Psoas muscle (tissue), 7 donors: ENCODE measurements at regions not wholly inside any gene's neighbourhood (a gene's known extent, or its start where the extent isn't known, plus 50 kb on each side); places are given as distances from the start of the nearest gene placed in this dataset.

Experiments used
- ATAC-seq, 4 donors: fragments of 200-7000 bp; cut with Tn5 transposase; one replicate each; pipeline ENCODE4 v1.9.1; 2020; ENCODE audit warnings: moderate library complexity in 3 of 4, mild to moderate bottlenecking in 2 of 4
- DNase-seq, 2 donors: peaks; one replicate each; pipeline ENCODE4 v3.0.0-alpha.2; 2020
- H3K27ac ChIP-seq: fragments of 200-600 bp; one replicate; pipeline ENCODE4 v1.8.0; 2022
- H3K27me3 ChIP-seq, 3 donors: fragments of 200-600 bp in 1 of 3; one replicate each; pipeline versions ENCODE4 v1.6.1 to v1.8.0; 2013 to 2022; ENCODE audit warnings: low read length in 2 of 3, mild to moderate bottlenecking in 2 of 3, moderate library complexity in 1 of 3; ENCODE audit not compliant: insufficient read depth in 3 of 3
- H3K36me3 ChIP-seq, 2 donors: fragments of 200-600 bp in 1 of 2; one replicate each; pipeline versions ENCODE4 v1.6.1 to v1.8.0; 2013 to 2022; ENCODE audit warnings: low read depth in 1 of 2, mild to moderate bottlenecking in 1 of 2, moderate library complexity in 1 of 2; ENCODE audit not compliant: insufficient read depth in 1 of 2
- H3K4me1 ChIP-seq: fragments of 200-600 bp; one replicate; pipeline ENCODE4 v1.8.0; 2022
- H3K4me3 ChIP-seq: fragments of 200-600 bp; one replicate; pipeline ENCODE4 v1.8.0; 2022; ENCODE audit warnings: mild to moderate bottlenecking
- H3K9me3 ChIP-seq: fragments of 200-600 bp; one replicate; pipeline ENCODE4 v1.8.0; 2022
- CTCF ChIP-seq: fragments of 200-600 bp; IDR thresholded peaks from one replicate; pipeline ENCODE4 v1.8.0; 2022; ENCODE audit warnings: antibody characterized with exemption
- WGBS, 3 donors: extraction: QIAGEN DNeasy Blood & Tissue Kit; methylation state at CpG; one replicate each; pipeline versions ENCODE4 v1.1.6 to v1.1.7; 2013; 5-methylcytosine and 5-hydroxymethylcytosine counted together
- intact Hi-C, 2 donors: fragments of 100-400 bp; cut with DNase I; formaldehyde crosslinking; loops; one replicate each; pipeline versions ENCODE4 v1.11.0 to v1.14.2; 2022
- donor health status: healthy with polysubstance abuse.
- donor health status: DM: no; HTN: no; CAD: no; lungs with moderate emphysema.
- donor health status: Bipolar disorder and iron deficiency.
- donor health status: healthy.
- donor health status: DM: yes; HTN: yes; CAD: no.
- donor health status: DM: no; HTN: no; CAD: no.
- donor health status: DM: yes; HTN: yes; CAD: no.

DNA sequence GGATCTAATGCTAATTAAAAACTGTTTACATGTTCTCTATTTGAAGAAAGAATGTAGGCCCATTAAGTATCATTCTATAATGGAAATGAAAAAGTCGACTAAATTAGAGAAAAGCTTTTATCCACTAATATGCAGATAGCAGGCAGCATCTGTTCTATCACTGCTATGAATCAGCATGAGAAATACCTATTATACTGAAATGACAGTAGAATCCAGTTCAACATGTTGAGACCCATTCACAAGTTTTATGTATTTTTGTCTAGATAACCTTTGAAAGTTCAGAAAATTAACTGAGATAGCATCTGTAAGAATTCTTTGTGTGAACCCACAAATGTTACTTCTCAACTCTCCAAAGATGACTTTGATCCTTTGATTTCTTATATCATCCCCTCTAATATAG, 1254.4 kb upstream of the ADGRL3 start:
- DNase-seq = no peak
- H3K9me3 ChIP-seq = no peaks in the 10 kb centered on the region
- WGBS, 3 donors = 75 to 81% (median 78%) methylated on average over 1 of the region's 1 CpG
- no peak for TF ChIP-seq CTCF
- intact Hi-C loops = no loop called here
- H3K27me3 ChIP-seq = no peaks in the 10 kb centered on the region
- no peaks in the 10 kb centered on the region for H3K36me3 ChIP-seq
- H3K4me3 ChIP-seq = no peak overlapping the region
- no peak overlapping the region for H3K27ac ChIP-seq
- no peaks in the 10 kb centered on the region for H3K4me1 ChIP-seq
- no peak for ATAC-seq

DNA sequence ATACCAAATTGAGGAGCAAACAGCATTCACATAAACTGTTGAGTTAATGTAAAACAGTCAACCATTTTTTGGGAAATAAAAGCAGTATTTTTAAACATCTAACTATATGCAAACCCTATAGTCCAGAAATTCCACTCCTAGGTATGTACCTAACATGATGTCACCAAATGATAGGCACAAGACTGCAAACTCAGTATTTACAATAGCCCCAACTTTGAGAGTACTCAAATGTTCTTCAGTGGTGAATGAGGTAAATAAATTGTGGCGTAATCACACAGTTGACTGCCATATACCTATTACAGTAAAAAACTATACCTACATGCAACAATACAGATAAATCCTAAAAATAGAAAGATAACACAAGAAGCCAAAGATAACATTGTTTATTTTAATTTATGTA, 1243.8 kb upstream of the ADGRL3 start:
- Histone ChIP-seq H3K4me1 (no peaks in the 10 kb centered on the region), H3K4me3 (no peak overlapping the region), H3K27me3 (no peaks in the 10 kb centered on the region), H3K27ac (no peak overlapping the region), H3K9me3 (no peaks in the 10 kb centered on the region), H3K36me3 (no peaks in the 10 kb centered on the region)
- no peak for ATAC-seq
- DNase-seq = no peak
- 94 to 100% (median 98%) methylated on average over 1 of the region's 1 CpG for WGBS, 3 donors
- intact Hi-C loops = no loop called here
- TF ChIP-seq CTCF = no peak

- no peak overlapping the region for H3K27ac ChIP-seq
- ATAC-seq = no peak
- no peaks in the 10 kb centered on the region for H3K36me3 ChIP-seq
- no peaks in the 10 kb centered on the region for H3K4me1 ChIP-seq
- H3K27me3 ChIP-seq = no peaks in the 10 kb centered on the region
- DNase-seq = no peak
- no peak for TF ChIP-seq CTCF
- no peaks in the 10 kb centered on the region for H3K9me3 ChIP-seq
- H3K4me3 ChIP-seq = no peak overlapping the region
- 72 to 82% (median 72%) methylated on average over 6 of the region's 6 CpGs for WGBS, 3 donors
- intact Hi-C loops = no loop called here
These were observed 1240.0 kb upstream of the ADGRL3 start for GRCh38 chr4:59960143-59960542.

- no peak for ATAC-seq
- DNase-seq = no peak
- H3K27me3 ChIP-seq = no peaks in the 10 kb centered on the region
- H3K36me3 ChIP-seq = no peaks in the 10 kb centered on the region
- TF ChIP-seq CTCF = no peak
- H3K4me1 ChIP-seq = no peaks in the 10 kb centered on the region
- no peak overlapping the region for H3K4me3 ChIP-seq
- H3K9me3 ChIP-seq = no peaks in the 10 kb centered on the region
- H3K27ac ChIP-seq = no peak overlapping the region
- intact Hi-C loops = no loop called here
These were observed 1233.4 kb upstream of the ADGRL3 start for GRCh38 chr4:59966758-59967157.

DNA sequence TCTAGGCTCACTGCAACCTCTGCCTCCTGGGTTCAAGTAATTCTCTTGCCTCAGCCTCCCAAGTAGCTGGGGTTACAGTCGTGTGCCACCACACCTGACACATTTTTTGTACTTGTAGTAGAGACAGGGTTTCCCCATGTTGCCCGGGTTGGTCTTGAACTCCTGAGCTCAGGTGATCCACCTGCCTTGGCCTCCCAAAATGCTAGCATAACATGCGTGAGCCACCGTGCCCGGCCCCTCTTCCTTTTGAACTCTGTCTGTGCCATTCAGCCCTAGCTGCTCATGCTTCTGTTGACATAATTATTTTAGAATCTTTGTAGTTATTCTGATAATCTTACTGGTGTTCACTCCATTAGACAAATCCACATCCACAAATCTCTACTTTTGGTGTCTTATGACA, 1231.3 kb upstream of the ADGRL3 start:
- Histone ChIP-seq H3K4me3 (no peak overlapping the region), H3K27ac (no peak overlapping the region), H3K9me3 (no peaks in the 10 kb centered on the region), H3K4me1 (no peaks in the 10 kb centered on the region), H3K36me3 (no peaks in the 10 kb centered on the region), H3K27me3 (no peaks in the 10 kb centered on the region)
- ATAC-seq (no peak), DNase-seq (no peak)
- 82 to 93% (median 91%) methylated on average over 5 of the region's 5 CpGs for WGBS, 3 donors
- no peak for TF ChIP-seq CTCF
- intact Hi-C loops = no loop called here
